SHP77 treated with DMSO at 0.1 percent for 48 hours (cell line): ENCODE measurements at regions not wholly inside any gene's neighbourhood (a gene's known extent, or its start where the extent isn't known, plus 50 kb on each side); places are given as distances from the start of the nearest gene placed in this dataset.

Experiments
- DNase-seq: peaks from one replicate; lab custom pipeline; 2025; lab: John Stamatoyannopoulos, UW

GRCh38 chr4:163582703-163583102 lies 88.2 kb downstream of the TMA16 start:
- DNase-seq = no peak

- DNase-seq = no peak
Observed at GRCh38 chr4:163587867-163588266, 93.4 kb downstream of the TMA16 start.

- no peak for DNase-seq
Observed at GRCh38 chr4:163588532-163588931, 94.0 kb downstream of the TMA16 start.

GRCh38 chr4:163590103-163590502 lies 95.6 kb downstream of the TMA16 start:
- DNase-seq = no peak

- DNase-seq = no peak
Observed at GRCh38 chr4:163590619-163591264, 96.3 kb downstream of the TMA16 start.

- no peak for DNase-seq
Observed at GRCh38 chr4:163591614-163592020, 97.1 kb downstream of the TMA16 start.

- no peak for DNase-seq
Observed at GRCh38 chr4:163592212-163592611, 97.7 kb downstream of the TMA16 start.

GRCh38 chr4:163595580-163595979 lies 101.1 kb downstream of the TMA16 start:
- no peak for DNase-seq

GRCh38 chr4:163598028-163598427 lies 103.5 kb downstream of the TMA16 start:
- no peak for DNase-seq

- no peak for DNase-seq
Observed at GRCh38 chr4:163598489-163598888, 104.0 kb downstream of the TMA16 start.

GRCh38 chr4:163600727-163601126 lies 106.2 kb downstream of the TMA16 start:
- DNase-seq = no peak

- no peak for DNase-seq
Observed at GRCh38 chr4:163603257-163603656, 108.8 kb downstream of the TMA16 start.

GRCh38 chr4:163606896-163607691 lies 112.6 kb downstream of the TMA16 start:
- no peak for DNase-seq

GRCh38 chr4:163609019-163609418 lies 114.5 kb downstream of the TMA16 start:
- DNase-seq = no peak

- no peak for DNase-seq
Observed at GRCh38 chr4:163610648-163611047, 116.2 kb downstream of the TMA16 start.

GRCh38 chr4:163611182-163611581 lies 116.7 kb downstream of the TMA16 start:
- DNase-seq = no peak

GRCh38 chr4:163611784-163612445 lies 117.4 kb downstream of the TMA16 start:
- no peak for DNase-seq

GRCh38 chr4:163612762-163613161 lies 118.3 kb downstream of the TMA16 start:
- no peak for DNase-seq

- no peak for DNase-seq
Observed at GRCh38 chr4:163613383-163613782, 118.9 kb downstream of the TMA16 start.

GRCh38 chr4:163614866-163615265 lies 120.4 kb downstream of the TMA16 start:
- no peak for DNase-seq

GRCh38 chr4:163618845-163619244 lies 124.4 kb downstream of the TMA16 start:
- DNase-seq = no peak

GRCh38 chr4:163620738-163621137 lies 126.2 kb downstream of the TMA16 start:
- DNase-seq = no peak

GRCh38 chr4:163621821-163622220 lies 127.3 kb downstream of the TMA16 start:
- no peak for DNase-seq
